UCSD-AML1 (cell line): ENCODE measurements at regions not wholly inside any gene's neighbourhood (a gene's known extent, or its start where the extent isn't known, plus 50 kb on each side); places are given as distances from the start of the nearest gene placed in this dataset.

Source experiments
- DNase-seq: peaks from one replicate; lab custom pipeline; 2025; ENCODE audit not compliant: unreplicated experiment; lab: John Stamatoyannopoulos, UW

- no peak for DNase-seq
These were observed 236.8 kb upstream of the MVB12B start for GRCh38 chr9:126089789-126090188.

- no peak for DNase-seq
These were observed 232.9 kb upstream of the MVB12B start for GRCh38 chr9:126093771-126094170.

DNA sequence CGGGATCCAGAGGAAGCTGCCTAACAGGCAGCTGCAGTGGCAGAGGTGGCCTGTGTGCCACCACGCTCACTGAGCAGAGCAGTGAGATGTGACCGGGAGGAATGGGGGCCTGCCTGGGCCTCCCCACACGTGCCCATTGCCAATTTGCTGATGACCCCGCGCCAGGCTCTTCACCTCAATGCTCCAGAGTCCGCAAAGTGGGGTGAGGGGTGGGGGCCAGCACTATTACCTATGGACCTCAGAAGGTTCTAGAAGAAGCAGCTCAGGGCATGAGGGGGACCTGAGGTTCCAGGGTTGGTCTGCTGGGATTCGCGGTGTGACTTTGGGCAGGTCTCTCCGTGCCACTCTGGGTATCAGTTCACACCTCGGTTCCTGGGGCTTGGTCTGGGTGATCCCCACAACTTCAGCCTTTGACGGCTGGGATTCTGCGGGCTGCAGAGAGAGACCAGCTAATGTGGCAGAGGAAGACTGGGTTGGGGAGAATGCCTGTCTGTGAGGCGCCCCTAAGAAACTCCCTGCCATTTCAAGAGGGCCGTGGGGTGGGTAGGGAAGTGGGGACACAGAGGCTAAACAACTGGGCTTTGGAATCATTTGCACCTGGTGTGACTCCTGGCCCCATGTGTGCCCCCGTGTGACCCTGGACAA is 231.0 kb upstream of the MVB12B start:
- DNase-seq: no peak

DNA sequence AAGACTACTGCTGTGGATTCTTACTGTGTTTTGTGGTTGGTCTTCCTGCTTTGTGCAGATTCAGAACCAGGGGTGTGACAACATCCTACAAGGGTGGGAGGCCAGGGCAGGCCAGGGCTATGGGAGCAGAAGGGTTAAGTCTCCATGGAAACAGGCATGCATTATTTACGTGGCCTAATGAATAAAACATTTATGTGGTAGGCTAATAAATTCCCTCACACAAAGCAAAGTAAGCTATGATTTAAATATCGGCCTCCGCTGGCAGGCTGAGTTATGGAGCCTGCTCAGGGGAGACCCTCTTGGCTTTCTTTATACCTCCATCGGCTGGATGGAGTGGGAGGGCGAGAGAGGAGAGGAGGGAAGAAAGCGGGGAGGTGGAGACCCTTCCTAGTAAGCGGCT is 230.3 kb upstream of the MVB12B start:
- DNase-seq: no peak

DNA sequence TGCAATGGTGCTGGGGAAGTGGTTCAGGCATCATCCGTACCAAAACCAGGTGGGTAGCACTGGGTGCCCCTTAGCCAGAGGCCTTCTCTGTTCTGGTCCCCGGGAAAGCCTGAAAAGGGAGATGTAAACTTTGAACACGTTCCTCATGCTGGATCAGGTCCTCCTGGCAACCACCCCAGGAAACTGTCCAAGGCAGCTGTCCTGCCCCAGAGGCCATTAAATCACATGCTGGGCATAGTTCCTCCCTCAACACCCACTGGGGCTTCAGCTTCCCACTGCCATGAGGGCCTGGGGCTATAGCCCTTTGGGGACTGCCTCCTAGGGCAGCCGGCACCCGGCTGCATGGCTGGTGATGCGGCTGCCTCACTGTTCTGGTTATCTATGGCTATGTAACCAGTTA is 228.9 kb upstream of the MVB12B start:
- no peak for DNase-seq

GRCh38 chr9:126106404-126106803 is 220.2 kb upstream of the MVB12B start:
- no peak for DNase-seq

GRCh38 chr9:126107693-126108092 is 218.9 kb upstream of the MVB12B start:
- DNase-seq: no peak

GRCh38 chr9:126108240-126108639 is 218.4 kb upstream of the MVB12B start:
- DNase-seq: no peak

DNA sequence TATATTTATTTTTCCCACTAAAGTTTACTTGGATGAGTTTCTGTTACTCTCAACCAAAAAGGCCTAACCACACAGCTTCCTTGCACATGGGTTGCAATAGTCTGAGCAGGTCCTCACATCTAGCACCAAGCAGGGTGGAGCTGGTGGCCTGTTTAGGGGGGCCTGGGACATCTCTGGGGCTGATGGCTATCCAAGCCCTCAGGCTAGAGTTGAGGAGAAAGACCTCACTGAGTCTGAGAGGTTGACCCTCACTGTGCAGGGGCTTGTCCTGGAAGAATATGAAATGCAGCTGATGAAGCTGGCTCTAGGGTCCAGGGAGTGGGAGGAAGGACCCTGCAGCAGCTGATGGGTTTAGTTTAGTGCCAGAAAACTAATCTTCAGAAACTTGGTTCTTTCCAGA is 217.1 kb upstream of the MVB12B start:
- DNase-seq: no peak

DNA sequence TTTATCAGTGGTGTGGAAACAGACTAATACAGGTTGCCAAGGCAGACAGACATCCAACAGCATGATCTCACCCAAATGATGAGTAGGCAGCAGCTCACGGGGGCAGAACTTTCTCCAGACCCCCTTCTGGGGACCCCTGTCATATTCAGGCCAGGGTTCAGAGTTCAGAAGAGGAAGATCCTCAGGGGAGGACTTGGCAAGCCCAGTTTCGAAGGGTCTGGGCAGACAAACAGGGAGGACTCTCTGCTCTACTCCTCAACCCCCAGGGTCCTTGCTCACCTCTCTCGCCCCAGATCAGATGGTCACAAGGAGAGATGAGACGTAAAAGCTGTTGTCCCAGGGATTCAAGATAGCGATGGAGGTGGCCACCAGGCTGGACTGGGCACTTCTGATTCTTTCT is 215.1 kb upstream of the MVB12B start:
- no peak for DNase-seq

GRCh38 chr9:126112135-126112720 is 214.4 kb upstream of the MVB12B start:
- no peak for DNase-seq

GRCh38 chr9:126113176-126113575 is 213.5 kb upstream of the MVB12B start:
- DNase-seq: no peak

DNA sequence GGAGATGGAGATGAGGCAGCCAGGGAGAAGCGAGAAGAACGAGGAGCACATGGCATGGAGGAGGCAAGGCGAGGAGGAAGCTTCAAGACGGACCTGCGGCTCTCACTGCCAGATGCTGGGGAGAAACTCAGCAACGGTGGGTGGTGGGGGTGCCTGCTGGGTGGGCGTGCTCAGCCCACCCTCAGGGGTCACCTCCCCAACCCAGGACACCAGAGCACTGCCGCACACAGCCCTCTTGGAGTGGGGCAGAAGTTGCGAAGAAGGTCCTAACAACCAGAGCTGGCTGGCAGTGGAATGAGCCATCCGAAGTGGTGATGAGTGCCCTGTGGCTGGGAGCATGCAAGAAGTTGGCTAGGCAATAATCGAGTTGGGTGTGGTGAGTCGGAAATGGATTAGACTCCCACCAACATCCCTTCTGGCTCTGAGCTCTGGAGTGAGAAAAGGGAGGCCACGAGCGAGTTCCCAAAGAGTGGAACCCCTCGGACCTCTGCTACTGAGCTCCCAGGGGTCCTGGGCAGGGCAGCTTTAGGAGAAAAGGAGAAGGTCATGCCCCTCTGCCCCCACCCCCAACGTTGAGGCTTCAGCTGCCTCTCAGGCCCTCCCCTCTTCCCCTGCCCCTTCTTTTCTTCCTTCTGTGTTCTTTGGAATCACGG is 212.7 kb upstream of the MVB12B start:
- DNase-seq: no peak

- DNase-seq: no peak
These were observed 212.2 kb upstream of the MVB12B start for GRCh38 chr9:126114409-126114760.

DNA sequence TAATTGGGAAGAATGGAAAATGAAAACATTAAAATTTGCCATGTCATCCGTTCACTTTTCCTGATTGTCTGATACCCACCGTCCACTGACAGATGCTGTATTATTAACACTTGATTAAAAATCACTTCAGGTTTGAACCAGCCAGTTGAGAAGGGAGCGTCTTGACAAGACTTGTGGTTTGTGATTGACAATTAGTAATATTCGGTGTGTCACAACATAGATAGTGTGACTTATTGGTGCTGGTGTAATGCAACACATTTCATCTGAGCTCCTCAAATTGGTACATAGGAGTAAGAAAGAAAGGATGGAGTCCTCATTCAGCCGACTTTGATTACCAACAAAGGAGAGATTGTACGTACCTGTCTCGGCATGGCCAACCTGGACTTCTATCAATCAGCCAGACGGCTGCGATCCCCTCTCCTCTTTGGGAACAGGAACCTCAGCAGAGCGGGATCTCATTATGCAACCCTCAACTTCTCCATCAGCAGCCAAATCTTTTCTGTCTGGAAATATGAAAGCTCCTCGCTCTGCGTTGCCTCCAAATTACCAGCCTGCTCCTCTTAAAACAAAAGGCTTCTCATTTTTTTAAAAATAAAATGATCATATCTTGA is 211.7 kb upstream of the MVB12B start:
- DNase-seq: no peak

GRCh38 chr9:126116351-126117157 is 210.1 kb upstream of the MVB12B start:
- DNase-seq: no peak

DNA sequence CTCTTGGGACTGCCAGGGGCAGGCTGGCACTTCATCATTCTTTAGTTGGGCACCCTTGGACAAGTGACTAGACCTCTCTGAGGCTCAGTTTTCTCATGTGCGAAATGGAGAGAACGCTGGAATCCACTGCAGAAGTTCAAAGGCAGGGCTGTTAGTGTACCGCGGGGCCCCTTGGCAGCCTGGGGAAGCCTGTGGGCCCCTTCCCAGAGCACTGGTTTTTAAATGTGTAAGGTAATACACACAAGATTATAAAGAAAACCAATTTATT is 209.5 kb upstream of the MVB12B start:
- DNase-seq: no peak

GRCh38 chr9:126117631-126118030 is 209.0 kb upstream of the MVB12B start:
- no peak for DNase-seq

DNA sequence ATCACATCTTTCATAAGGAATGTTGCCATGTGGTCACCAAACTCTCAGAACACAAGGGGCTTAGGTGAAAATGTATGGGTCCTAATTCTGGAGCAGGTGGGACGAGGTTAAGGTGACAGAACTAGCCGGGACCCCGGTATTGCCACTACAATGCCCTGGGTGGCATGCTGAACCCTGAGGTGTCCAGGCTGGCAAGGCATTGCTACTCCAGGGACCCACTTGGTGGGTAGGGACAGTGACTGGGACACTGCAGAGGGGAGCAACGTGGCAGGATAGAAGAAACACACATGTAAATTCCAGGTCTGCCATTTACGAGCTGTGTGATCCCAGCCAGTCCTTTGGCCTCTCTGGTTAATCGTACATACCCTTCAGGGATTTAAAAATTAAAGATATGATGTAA is 206.9 kb upstream of the MVB12B start:
- no peak for DNase-seq

- no peak for DNase-seq
These were observed 203.6 kb upstream of the MVB12B start for GRCh38 chr9:126122901-126123616.

- DNase-seq: no peak
These were observed 202.7 kb upstream of the MVB12B start for GRCh38 chr9:126123927-126124326.
